ENCODE measurements at regions not wholly inside any gene's neighbourhood (a gene's known extent, or its start where the extent isn't known, plus 50 kb on each side); places are given as distances from the start of the nearest gene placed in this dataset.
"Not testable (repeated sequence)": the region's sequence is repeated elsewhere in the genome, so short reads cannot be mapped to it uniquely, and the experiment has no call there.

GRCh38 chr1:168490306-168490705, 53.5 kb downstream of the XCL2 start:
- no peak for DNase-seq

- DNase-seq: peak; percentile 91
These were observed 55.7 kb downstream of the XCL2 start for GRCh38 chr1:168488138-168488537.

- DNase-seq: not testable (repeated sequence)
These were observed 57.0 kb downstream of the XCL2 start for GRCh38 chr1:168486820-168487219.

- no peak for DNase-seq
These were observed 58.7 kb downstream of the XCL2 start for GRCh38 chr1:168485048-168485447.

- DNase-seq: no peak
These were observed 59.7 kb downstream of the XCL2 start for GRCh38 chr1:168484083-168484482.

DNA sequence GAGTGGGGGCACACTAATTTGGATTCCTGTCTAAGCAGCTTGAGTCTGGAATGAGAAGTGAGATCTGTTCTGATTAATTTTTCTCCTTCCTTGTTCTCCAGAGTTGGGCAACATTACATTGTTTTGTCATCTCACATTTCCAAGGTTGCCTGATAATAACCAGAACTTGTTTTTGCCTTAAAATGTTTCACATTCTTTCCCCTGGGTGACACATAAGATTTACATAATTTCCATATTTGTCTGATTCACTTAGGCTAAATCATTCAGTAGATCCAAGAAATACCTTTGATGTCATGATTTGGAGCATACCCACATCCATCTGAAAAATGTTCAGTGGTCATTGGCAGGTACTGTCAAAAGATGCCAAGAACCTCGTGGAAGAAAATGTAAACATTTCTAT, 60.3 kb downstream of the XCL2 start:
- no peak for DNase-seq

DNA sequence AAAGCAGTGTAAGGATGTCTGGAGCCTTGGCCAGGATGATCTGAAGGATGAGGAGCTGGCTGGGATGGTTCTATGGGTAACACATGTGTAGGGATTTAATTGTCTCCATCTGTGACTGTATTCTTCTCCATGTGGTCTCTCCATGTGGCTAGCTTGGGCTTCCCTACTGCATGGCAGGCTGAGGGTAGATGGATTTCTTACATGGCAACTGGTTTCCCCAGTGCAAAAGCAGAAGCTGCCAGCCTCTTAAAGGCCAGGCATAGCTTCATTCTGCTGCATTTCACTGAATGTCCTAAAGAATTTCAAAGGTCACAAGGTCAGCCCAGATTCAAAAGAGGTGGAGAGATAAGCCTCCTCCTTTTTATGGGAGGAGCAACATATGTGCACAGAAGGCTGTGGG, 61.7 kb downstream of the XCL2 start:
- peak; percentile 32 for DNase-seq

DNA sequence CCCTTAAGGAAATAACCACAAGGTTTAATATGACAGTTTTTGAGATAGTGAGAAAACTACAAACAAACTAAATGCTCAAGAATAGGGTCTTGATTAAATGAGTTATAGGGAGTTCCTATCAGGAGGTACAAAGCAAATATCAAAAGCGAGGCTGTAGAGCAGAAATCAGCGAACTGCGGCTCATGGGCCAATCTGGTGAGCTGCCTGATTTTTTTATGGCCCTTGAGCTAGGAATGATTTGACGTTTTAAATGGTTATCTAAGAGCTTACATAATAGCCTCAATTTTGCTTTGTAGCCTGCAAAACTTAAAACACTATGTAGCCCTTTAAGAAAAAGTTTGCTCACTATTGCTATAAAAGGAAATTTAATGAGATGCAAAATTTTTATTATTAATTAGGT, 62.2 kb downstream of the XCL2 start:
- no peak for DNase-seq

DNA sequence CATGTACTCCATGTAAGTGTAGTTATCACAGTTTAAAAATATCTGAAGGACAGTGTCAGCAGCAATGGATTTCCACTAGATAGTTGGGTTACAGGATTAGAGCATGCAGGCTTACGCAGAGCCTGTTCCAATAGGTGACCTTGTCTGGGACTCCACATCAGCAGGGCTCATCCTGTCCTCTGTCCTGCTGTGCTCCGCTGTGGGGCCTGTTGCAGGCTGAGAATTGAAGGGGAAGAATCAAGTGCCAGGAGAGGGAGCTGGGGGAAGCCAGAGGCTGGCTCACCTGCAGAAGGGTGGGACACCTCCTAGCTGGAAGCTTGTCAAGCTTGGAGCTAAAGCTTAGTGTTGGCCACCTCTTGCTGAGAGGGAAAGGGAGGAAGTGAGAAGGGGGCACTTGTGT, 62.8 kb downstream of the XCL2 start:
- peak; percentile 20 for DNase-seq

GRCh38 chr1:168477792-168478191, 66.0 kb downstream of the XCL2 start:
- DNase-seq: no peak

DNA sequence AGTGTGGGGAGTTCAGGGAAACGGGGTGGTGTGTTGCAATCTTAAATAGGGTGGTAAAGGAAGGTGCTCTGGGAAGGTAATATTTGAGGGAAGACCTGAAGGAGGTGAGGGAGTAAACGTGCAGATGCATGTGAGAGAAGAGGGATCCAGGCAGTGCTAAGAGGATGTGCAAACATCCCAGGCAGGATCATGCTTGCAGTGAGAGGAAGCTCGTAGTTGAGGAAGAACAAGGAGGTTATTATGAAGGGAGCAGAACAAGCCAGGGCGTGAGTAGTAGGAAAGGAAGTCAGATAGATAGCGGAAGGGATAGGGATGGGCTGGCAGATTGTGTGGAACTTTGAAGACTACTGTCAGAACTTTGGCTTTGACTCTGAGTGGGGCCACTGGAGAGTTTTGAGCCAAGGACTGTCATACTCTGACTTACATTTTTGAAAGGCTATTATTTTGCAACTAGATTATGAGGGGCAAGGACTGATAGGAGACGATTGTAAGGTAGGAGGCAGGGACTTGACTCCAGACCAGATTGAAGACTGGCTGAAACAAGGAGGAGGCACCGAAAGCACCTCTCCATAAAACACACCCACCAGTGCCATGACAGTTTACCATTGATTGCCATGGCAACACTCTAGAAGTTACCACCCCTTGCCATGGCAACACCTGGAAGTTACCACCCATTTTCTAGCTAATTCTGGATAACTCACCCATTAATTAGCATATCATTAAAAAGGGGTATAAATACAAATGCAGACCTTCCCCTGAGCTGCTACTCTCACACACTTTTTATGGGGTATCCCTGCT, 67.0 kb downstream of the XCL2 start:
- DNase-seq: no peak

GRCh38 chr1:168474322-168474721, 69.5 kb downstream of the XCL2 start:
- DNase-seq: no peak

DNA sequence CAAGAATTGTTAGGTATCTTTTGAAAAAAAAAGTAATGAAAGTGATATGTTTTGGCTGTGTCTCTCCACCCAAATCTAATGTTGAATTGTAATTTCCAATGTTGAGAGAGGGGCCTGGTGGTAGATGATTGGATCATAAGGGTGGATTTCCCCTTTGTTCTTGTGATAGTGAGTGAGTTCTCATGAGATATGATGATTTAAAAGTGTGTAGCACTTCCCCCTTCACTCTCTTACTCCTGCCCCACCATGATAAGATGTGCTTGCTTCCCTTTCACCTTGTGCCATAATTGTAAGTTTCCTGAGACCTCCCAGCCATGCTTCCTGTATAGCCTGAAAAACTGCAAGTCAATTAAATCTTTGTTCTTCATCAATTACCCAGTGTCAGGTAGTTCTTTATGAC, 70.7 kb downstream of the XCL2 start:
- no peak for DNase-seq

DNA sequence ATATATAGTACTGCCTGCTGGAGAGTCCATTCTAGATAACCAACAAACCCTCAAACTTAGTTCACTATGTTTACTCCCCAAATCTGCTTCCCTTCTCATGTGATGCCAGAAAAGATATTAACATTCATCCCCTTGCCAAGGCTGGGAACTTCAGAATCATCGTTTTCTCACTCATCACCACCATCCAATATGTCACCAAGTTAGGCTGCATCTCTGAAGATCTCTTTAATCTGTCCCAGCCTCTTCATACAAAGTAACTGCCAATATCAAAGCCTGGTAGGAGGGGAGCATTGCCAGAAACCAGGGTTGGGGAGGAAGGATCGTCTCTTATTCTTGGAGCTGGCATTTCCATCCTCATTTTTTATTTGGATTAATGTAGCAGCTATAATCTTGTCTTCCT, 71.6 kb downstream of the XCL2 start:
- DNase-seq: peak; percentile 31

DNA sequence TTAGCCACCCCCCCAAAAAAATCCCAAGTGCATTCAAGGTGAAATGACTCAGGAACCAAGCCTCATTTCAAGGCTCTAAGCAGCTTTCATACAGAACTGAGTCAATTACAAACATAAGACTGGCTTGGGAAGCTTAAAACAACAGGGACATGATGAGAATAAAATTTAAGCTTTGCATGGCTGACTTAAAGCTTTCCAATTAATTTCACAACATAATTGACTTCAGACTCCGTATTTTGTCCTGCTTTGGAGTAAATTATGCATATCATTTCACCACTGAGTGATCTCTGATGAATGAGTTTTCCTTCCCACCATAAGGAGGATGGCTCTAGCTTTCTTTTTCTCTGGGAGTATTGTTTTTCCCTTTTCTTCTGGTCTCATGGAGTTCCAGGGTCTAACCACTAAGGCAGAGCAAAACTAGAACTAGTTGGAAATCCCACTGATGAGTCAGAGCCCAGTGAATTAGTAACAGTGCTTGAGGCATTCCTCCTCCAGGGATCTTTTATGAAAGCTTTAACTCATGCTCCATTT, 72.8 kb downstream of the XCL2 start:
- DNase-seq: peak; percentile 90

DNA sequence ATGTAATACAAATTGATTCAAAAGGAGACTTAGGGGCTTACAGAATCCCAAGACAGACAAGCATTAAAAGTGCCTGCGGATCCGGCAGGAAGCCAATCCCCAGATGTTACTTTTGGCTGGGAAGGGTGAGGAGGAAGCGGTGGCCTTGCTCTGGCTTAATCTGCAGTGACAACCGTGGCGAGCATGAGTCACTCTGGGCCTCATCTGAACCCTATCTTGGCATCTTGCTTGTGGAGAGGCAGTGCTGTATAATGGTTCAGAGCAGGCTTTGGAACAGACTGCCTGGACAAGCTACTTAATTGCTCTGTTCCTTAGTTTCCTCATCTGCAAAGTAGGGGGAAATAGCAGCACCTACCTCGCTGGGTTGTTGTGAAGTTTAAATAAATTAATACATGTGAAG, 74.1 kb downstream of the XCL2 start:
- DNase-seq: peak; percentile 45

DNA sequence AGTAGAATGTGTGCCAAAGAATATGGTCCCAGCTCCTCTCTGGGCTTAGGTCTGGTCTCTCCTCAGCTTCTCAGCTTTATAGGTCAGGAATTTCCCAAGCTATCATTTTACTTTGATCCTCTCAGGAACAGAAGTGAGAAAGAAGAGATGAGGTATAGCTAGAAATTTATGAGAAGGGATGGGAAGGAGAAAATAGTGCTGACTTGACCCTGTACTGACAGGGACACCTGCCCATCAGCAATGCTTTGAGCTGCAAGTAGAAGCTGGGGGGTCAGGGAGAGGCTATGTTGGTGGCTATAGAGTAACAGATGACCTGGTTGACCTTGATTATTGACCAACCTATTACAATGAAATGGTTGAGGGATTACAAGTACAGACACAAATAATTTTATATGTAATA, 75.0 kb downstream of the XCL2 start:
- peak; percentile 41 for DNase-seq

GRCh38 chr1:168468042-168468809, 75.6 kb downstream of the XCL2 start:
- no peak for DNase-seq

- DNase-seq: no peak
These were observed 76.3 kb downstream of the XCL2 start for GRCh38 chr1:168467452-168467851.

- DNase-seq: peak; percentile 65
These were observed 77.1 kb downstream of the XCL2 start for GRCh38 chr1:168466714-168467131.

GRCh38 chr1:168466092-168466713, 77.6 kb downstream of the XCL2 start:
- DNase-seq: peak; percentile 99

DNA sequence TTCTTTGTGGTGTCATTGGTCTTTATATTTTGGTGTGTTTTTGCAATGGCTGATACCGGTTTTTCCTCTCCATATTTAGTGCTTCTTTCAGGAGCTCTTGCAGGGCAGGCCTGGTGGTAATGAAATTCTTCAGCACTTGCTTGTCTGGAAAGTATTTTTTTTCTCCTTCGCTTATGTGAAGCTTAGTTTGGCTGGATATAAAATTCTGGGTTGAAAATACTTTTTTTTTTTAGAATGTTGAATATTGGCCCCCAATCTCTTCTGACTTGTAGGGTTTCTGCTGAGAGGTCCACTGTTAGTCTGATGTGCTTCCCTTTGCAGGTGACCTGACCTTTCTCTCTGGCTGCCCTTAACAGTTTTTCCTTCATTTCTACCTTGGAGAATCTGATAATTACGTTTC, 82.7 kb downstream of the XCL2 start:
- not testable (repeated sequence) for DNase-seq

DNA sequence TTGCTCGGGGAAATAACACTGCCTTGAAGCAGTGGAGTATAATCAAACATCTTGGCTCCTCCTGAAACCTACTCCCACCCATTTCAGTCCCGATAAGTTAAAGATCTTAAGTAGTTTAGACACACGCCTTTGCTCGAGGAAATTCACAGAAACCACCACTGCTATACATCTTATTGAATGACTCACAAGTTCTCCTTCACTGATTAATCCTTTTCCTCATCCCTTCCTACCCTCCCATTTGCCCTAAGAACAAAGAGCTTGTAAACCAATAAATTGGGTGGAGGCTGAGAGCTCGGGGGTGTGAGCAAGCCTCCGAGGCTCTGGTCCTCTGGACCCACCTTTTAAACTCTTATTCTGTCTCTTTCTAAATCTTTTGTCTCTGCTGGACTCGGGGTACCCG, 86.5 kb downstream of the XCL2 start:
- not testable (repeated sequence) for DNase-seq

DNA sequence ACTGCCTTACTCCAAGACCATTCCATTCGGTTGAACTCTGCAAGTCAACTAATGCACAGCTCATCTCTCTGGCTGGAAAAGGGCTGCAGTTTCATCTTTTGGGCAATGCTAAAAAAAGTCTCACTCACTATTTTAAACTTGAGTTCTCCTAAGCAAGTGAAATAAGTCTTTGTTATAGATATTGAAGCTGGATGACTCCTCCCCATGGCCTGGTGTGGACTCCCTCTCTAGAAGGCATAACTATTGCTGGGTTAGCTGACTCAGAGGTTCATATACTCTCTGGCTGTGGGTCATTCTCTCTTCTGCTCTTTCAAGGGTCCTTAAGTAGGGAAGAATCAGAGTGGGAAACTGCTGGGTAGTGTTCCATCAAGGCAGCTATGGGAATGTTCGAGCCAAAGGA, 88.0 kb downstream of the XCL2 start:
- DNase-seq: no peak
